ENCODE measurements at regions not wholly inside any gene's neighbourhood (a gene's known extent, or its start where the extent isn't known, plus 50 kb on each side); places are given as distances from the start of the nearest gene placed in this dataset.

GRCh38 chr5:112068593-112068992 is 311.6 kb upstream of the NREP start:
- TF ChIP-seq POLR2A (IDR thresholded peaks at IDR 0.05) (no peak), CTCF (IDR thresholded peaks at IDR 0.05) (no peak)
